Stimulated activated memory B cell treated with anti-CD40 and anti-IgM and Interleukin-4, amounts not matched to agents 10 μg/mL and 1 μg/mL and 100 μg/mL, for 72 hours (primary cell): ENCODE measurements at regions not wholly inside any gene's neighbourhood (a gene's known extent, or its start where the extent isn't known, plus 50 kb on each side); places are given as distances from the start of the nearest gene placed in this dataset.

Experiments used
- ATAC-seq: fragments of 150-1000 bp; cut with Tn5 transposase; 2 replicates; pipeline ENCODE4 v1.10.0; 2021
- H3K27ac Mint-ChIP-seq: one replicate; pipeline ENCODE4 v1.8.0; 2022; ENCODE audit warnings: mild to moderate bottlenecking, mixed read lengths
- H3K27me3 Mint-ChIP-seq: one replicate; pipeline ENCODE4 v1.8.0; 2022; ENCODE audit warnings: mixed read lengths
- H3K36me3 Mint-ChIP-seq: one replicate; pipeline ENCODE4 v1.8.0; 2022; ENCODE audit warnings: mixed read lengths
- H3K4me1 Mint-ChIP-seq: one replicate; pipeline ENCODE4 v1.8.0; 2022; ENCODE audit warnings: mixed read lengths
- H3K4me3 Mint-ChIP-seq: one replicate; pipeline ENCODE4 v1.8.0; 2022; ENCODE audit warnings: mild to moderate bottlenecking, moderate library complexity, mixed read lengths
- H3K9me3 Mint-ChIP-seq: one replicate; pipeline ENCODE4 v1.8.0; 2022; ENCODE audit warnings: mixed read lengths

- Mint-ChIP-seq H3K9me3 (no peaks in the 10 kb centered on the region), H3K4me3 (no peak overlapping the region), H3K36me3 (no peaks in the 10 kb centered on the region), H3K27ac (no peak overlapping the region), H3K27me3 (no peaks in the 10 kb centered on the region), H3K4me1 (no peaks in the 10 kb centered on the region)
- ATAC-seq = no peak
These were observed 51.0 kb upstream of the VEGFC start for GRCh38 chr4:176843710-176844109.

- Mint-ChIP-seq H3K27me3 (no peaks in the 10 kb centered on the region), H3K4me1 (no peaks in the 10 kb centered on the region), H3K36me3 (no peaks in the 10 kb centered on the region), H3K9me3 (no peaks in the 10 kb centered on the region), H3K27ac (no peak overlapping the region), H3K4me3 (no peak overlapping the region)
- ATAC-seq = no peak
These were observed 51.7 kb upstream of the VEGFC start for GRCh38 chr4:176844448-176844847.

GRCh38 chr4:176845636-176846035 lies 52.9 kb upstream of the VEGFC start:
- no peak overlapping the region for H3K4me3 Mint-ChIP-seq
- no peak for ATAC-seq
- no peaks in the 10 kb centered on the region for H3K36me3 Mint-ChIP-seq
- H3K9me3 Mint-ChIP-seq = no peaks in the 10 kb centered on the region
- no peaks in the 10 kb centered on the region for H3K4me1 Mint-ChIP-seq
- no peaks in the 10 kb centered on the region for H3K27me3 Mint-ChIP-seq
- no peak overlapping the region for H3K27ac Mint-ChIP-seq

- Mint-ChIP-seq H3K36me3 (no peaks in the 10 kb centered on the region), H3K27me3 (no peaks in the 10 kb centered on the region), H3K4me1 (no peaks in the 10 kb centered on the region), H3K27ac (no peak overlapping the region), H3K4me3 (no peak overlapping the region), H3K9me3 (peaks cover 8% of the 10 kb centered on the region)
- ATAC-seq = no peak
These were observed 56.4 kb upstream of the VEGFC start for GRCh38 chr4:176849076-176849475.

- no peak for ATAC-seq
These were observed 57.7 kb upstream of the VEGFC start for GRCh38 chr4:176850436-176850835.

GRCh38 chr4:176856421-176856820 lies 63.7 kb upstream of the VEGFC start:
- no peaks in the 10 kb centered on the region for H3K27me3 Mint-ChIP-seq
- H3K4me1 Mint-ChIP-seq = no peaks in the 10 kb centered on the region
- no peak for ATAC-seq
- no peak overlapping the region for H3K4me3 Mint-ChIP-seq
- H3K27ac Mint-ChIP-seq = no peak overlapping the region
- peaks cover 2% of the 10 kb centered on the region for H3K9me3 Mint-ChIP-seq
- no peaks in the 10 kb centered on the region for H3K36me3 Mint-ChIP-seq

More at GRCh38 chr4:176850436-176850835, 57.7 kb upstream of the VEGFC start:
- Mint-ChIP-seq H3K9me3 (peaks cover 8% of the 10 kb centered on the region), H3K27ac (no peak overlapping the region), H3K36me3 (no peaks in the 10 kb centered on the region), H3K4me3 (no peak overlapping the region), H3K4me1 (no peaks in the 10 kb centered on the region), H3K27me3 (no peaks in the 10 kb centered on the region)

GRCh38 chr4:176858839-176859238 lies 66.1 kb upstream of the VEGFC start:
- Mint-ChIP-seq H3K36me3 (no peaks in the 10 kb centered on the region), H3K9me3 (peaks cover 5% of the 10 kb centered on the region), H3K27me3 (no peaks in the 10 kb centered on the region), H3K27ac (no peak overlapping the region), H3K4me3 (no peak overlapping the region), H3K4me1 (no peaks in the 10 kb centered on the region)
- ATAC-seq = no peak

- Mint-ChIP-seq H3K36me3 (no peaks in the 10 kb centered on the region), H3K4me1 (no peaks in the 10 kb centered on the region), H3K27ac (no peak overlapping the region), H3K27me3 (no peaks in the 10 kb centered on the region), H3K9me3 (peaks cover 11% of the 10 kb centered on the region), H3K4me3 (no peak overlapping the region)
- ATAC-seq = no peak
These were observed 71.5 kb upstream of the VEGFC start for GRCh38 chr4:176864238-176864637.

- no peak overlapping the region for H3K4me3 Mint-ChIP-seq
These were observed 76.0 kb upstream of the VEGFC start for GRCh38 chr4:176868676-176869075.

GRCh38 chr4:176872461-176872860 lies 79.7 kb upstream of the VEGFC start:
- H3K27ac Mint-ChIP-seq = no peak overlapping the region
- H3K27me3 Mint-ChIP-seq = no peaks in the 10 kb centered on the region
- H3K9me3 Mint-ChIP-seq = peaks cover 20% of the 10 kb centered on the region
- H3K4me3 Mint-ChIP-seq = no peak overlapping the region
- no peaks in the 10 kb centered on the region for H3K4me1 Mint-ChIP-seq
- ATAC-seq = no peak
- H3K36me3 Mint-ChIP-seq = no peaks in the 10 kb centered on the region

More at GRCh38 chr4:176868676-176869075, 76.0 kb upstream of the VEGFC start:
- H3K27ac Mint-ChIP-seq = no peak overlapping the region
- no peaks in the 10 kb centered on the region for H3K27me3 Mint-ChIP-seq
- no peaks in the 10 kb centered on the region for H3K36me3 Mint-ChIP-seq
- peaks cover 17% of the 10 kb centered on the region for H3K9me3 Mint-ChIP-seq
- H3K4me1 Mint-ChIP-seq = no peaks in the 10 kb centered on the region
- ATAC-seq = no peak

- Mint-ChIP-seq H3K4me3 (no peak overlapping the region), H3K36me3 (no peaks in the 10 kb centered on the region), H3K4me1 (no peaks in the 10 kb centered on the region), H3K27ac (no peak overlapping the region), H3K9me3 (peaks cover 16% of the 10 kb centered on the region), H3K27me3 (no peaks in the 10 kb centered on the region)
- ATAC-seq = no peak
These were observed 82.2 kb upstream of the VEGFC start for GRCh38 chr4:176874721-176875445.

- Mint-ChIP-seq H3K4me1 (no peaks in the 10 kb centered on the region), H3K27me3 (no peaks in the 10 kb centered on the region), H3K9me3 (peaks cover 10% of the 10 kb centered on the region), H3K27ac (no peak overlapping the region), H3K36me3 (no peaks in the 10 kb centered on the region), H3K4me3 (no peak overlapping the region)
- ATAC-seq = no peak
These were observed 82.8 kb upstream of the VEGFC start for GRCh38 chr4:176875446-176875930.

GRCh38 chr4:176879380-176880116 lies 86.8 kb upstream of the VEGFC start:
- no peak overlapping the region for H3K27ac Mint-ChIP-seq
- no peak overlapping the region for H3K4me3 Mint-ChIP-seq
- H3K27me3 Mint-ChIP-seq = no peaks in the 10 kb centered on the region
- no peaks in the 10 kb centered on the region for H3K36me3 Mint-ChIP-seq
- ATAC-seq = no peak
- H3K4me1 Mint-ChIP-seq = no peaks in the 10 kb centered on the region
- H3K9me3 Mint-ChIP-seq = peaks cover 5% of the 10 kb centered on the region

- no peaks in the 10 kb centered on the region for H3K27me3 Mint-ChIP-seq
- no peaks in the 10 kb centered on the region for H3K36me3 Mint-ChIP-seq
- H3K27ac Mint-ChIP-seq = no peak overlapping the region
- no peaks in the 10 kb centered on the region for H3K4me1 Mint-ChIP-seq
- H3K9me3 Mint-ChIP-seq = peaks cover 2% of the 10 kb centered on the region
- no peak for ATAC-seq
- no peak overlapping the region for H3K4me3 Mint-ChIP-seq
These were observed 89.5 kb upstream of the VEGFC start for GRCh38 chr4:176882206-176882605.

GRCh38 chr4:176883108-176883550 lies 90.4 kb upstream of the VEGFC start:
- Mint-ChIP-seq H3K4me3 (no peak overlapping the region), H3K27ac (no peak overlapping the region), H3K36me3 (no peaks in the 10 kb centered on the region), H3K9me3 (no peaks in the 10 kb centered on the region), H3K4me1 (no peaks in the 10 kb centered on the region), H3K27me3 (no peaks in the 10 kb centered on the region)
- no peak for ATAC-seq
